Adrenal gland (tissue), 9 donors: ENCODE measurements at regions not wholly inside any gene's neighbourhood (a gene's known extent, or its start where the extent isn't known, plus 50 kb on each side); places are given as distances from the start of the nearest gene placed in this dataset.

Experiments
- DNase-seq, 7 donors: peaks; one replicate each; pipeline ENCODE4 v3.0.0-alpha.2; 2019 to 2020
- H3K27ac ChIP-seq, 5 donors: fragments of 200-600 bp; sonication (generic) in 4 of 5; 1 replicate in 3 of 5; 2 replicates in 2 of 5; pipeline versions ENCODE4 v1.5.1 to v1.8.0; 2016 to 2020; ENCODE audit warnings: mild to moderate bottlenecking in 1 of 5
- H3K27me3 ChIP-seq: fragments of 200-600 bp; 2 replicates; pipeline ENCODE4 v1.8.0; 2021
- H3K36me3 ChIP-seq, 2 donors: fragments of 200-600 bp; replicated peaks in 1 of 2; 1 replicate in 1 of 2; 2 replicates in 1 of 2; pipeline versions ENCODE4 v1.5.1 to v1.8.0; 2018 to 2022
- H3K4me1 ChIP-seq, 2 donors: fragments of 200-600 bp; replicated peaks in 1 of 2; 1 replicate in 1 of 2; 2 replicates in 1 of 2; pipeline versions ENCODE4 v1.5.1 to v1.8.0; 2018 to 2021
- H3K4me3 ChIP-seq, 4 donors: fragments of 200-600 bp; sonication (generic) in 3 of 4; one replicate each; pipeline ENCODE4 v1.5.1; 2016 to 2018
- H3K9me3 ChIP-seq, 3 donors: fragments of 200-600 bp; sonication (generic) in 1 of 3; replicated peaks in 1 of 3; 1 replicate in 2 of 3; 2 replicates in 1 of 3; pipeline versions ENCODE4 v1.5.1 to v1.8.0; 2016 to 2021
- CTCF ChIP-seq, 6 experiments: fragments of 450-650 bp in 4 of 6; fragments of 200-600 bp in 2 of 6; sonication (generic) in 1 of 6; IDR thresholded peaks; 1 replicate in 5 of 6; 2 replicates in 1 of 6; pipeline versions ENCODE4 v1.5.1 to v1.8.0; 2016 to 2021; ENCODE audit warnings: antibody characterized with exemption in 6 of 6, mild to moderate bottlenecking in 2 of 6, moderate library complexity in 1 of 6
- POLR2A ChIP-seq, 2 donors: fragments of 450-650 bp; IDR thresholded peaks; one replicate each; pipeline ENCODE4 v1.6.1; 2017; ENCODE audit warnings: antibody characterized with exemption in 2 of 2, mild to moderate bottlenecking in 2 of 2, moderate library complexity in 1 of 2
- WGBS, 4 donors: extraction: QIAGEN DNeasy Blood & Tissue Kit in 2 of 4; methylation state at CpG; one replicate each; pipeline versions ENCODE4 v1.1.5 to v1.1.7; 2013 to 2017; 5-methylcytosine and 5-hydroxymethylcytosine counted together
- intact Hi-C, 2 donors: fragments of 100-400 bp; cut with DNase I; formaldehyde crosslinking; loops; one replicate each; pipeline versions ENCODE4 v1.14.1 to v1.15.0; 2022 to 2023
- donor health status: healthy with polysubstance abuse.
- donor health status: Bipolar disorder and iron deficiency.
- donor health status: DM: yes; HTN: yes; CAD: no.
- donor health status: DM: no; HTN: no; CAD: no.
- donor health status: DM: no; HTN: no; CAD: no.

- DNase-seq: no peak
Measured at GRCh38 chr18:66825347-66825746, 221.5 kb upstream of the CDH19 start.

GRCh38 chr18:66819235-66819634 lies 215.3 kb upstream of the CDH19 start:
- Histone ChIP-seq H3K9me3 (no peaks in the 10 kb centered on the region), H3K27ac (no peak overlapping the region), H3K27me3 (no peaks in the 10 kb centered on the region), H3K36me3 (no peaks in the 10 kb centered on the region), H3K4me3 (no peak overlapping the region), H3K4me1 (no peaks in the 10 kb centered on the region)
- TF ChIP-seq POLR2A (IDR thresholded peaks at IDR 0.05): no peak
- TF ChIP-seq CTCF (IDR thresholded peaks at IDR 0.05): no peak
- WGBS, 4 donors: 85 to 94% (median 88%) methylated on average over 1 of the region's 1 CpG
- DNase-seq: no peak
- intact Hi-C loops: no loop called here

More at GRCh38 chr18:66825347-66825746, 221.5 kb upstream of the CDH19 start:
- H3K4me1 ChIP-seq: no peaks in the 10 kb centered on the region
- H3K36me3 ChIP-seq: no peaks in the 10 kb centered on the region
- H3K9me3 ChIP-seq: no peaks in the 10 kb centered on the region
- TF ChIP-seq CTCF (IDR thresholded peaks at IDR 0.05) (no peak), POLR2A (IDR thresholded peaks at IDR 0.05) (no peak)
- H3K27ac ChIP-seq: no peak overlapping the region
- H3K27me3 ChIP-seq: no peaks in the 10 kb centered on the region
- no peak overlapping the region for H3K4me3 ChIP-seq
- 82 to 87% (median 84%) methylated on average over 3 of the region's 3 CpGs for WGBS, 4 donors
- intact Hi-C loops: no loop called here

DNA sequence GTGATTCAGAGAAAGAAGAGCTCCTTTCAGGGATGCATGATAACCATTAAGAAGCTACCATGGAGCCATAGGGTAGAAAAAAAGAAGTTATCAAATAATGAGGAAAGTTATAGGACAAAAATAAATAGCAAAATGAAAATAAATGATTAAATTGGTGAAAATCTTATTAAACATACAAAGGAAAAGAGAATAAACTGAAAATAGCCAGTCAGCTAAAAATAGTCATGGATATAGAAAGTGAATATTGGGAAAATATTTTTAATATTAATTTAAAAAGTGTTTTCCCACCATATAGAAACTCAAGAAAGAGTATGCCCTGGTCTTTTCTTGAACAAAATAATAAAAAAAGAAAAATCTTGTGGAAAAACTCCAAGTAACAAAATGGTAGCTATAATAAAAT lies 209.2 kb upstream of the CDH19 start:
- Histone ChIP-seq H3K27me3 (no peaks in the 10 kb centered on the region), H3K36me3 (no peaks in the 10 kb centered on the region), H3K4me1 (no peaks in the 10 kb centered on the region), H3K4me3 (no peak overlapping the region), H3K9me3 (no peaks in the 10 kb centered on the region), H3K27ac (no peak overlapping the region)
- TF ChIP-seq POLR2A (IDR thresholded peaks at IDR 0.05): no peak
- TF ChIP-seq CTCF (IDR thresholded peaks at IDR 0.05): no peak
- intact Hi-C loops: no loop called here
- no peak for DNase-seq

GRCh38 chr18:66795051-66795450 lies 191.2 kb upstream of the CDH19 start:
- H3K9me3 ChIP-seq: no peaks in the 10 kb centered on the region
- intact Hi-C loops: no loop called here
- H3K4me1 ChIP-seq: no peaks in the 10 kb centered on the region
- WGBS, 4 donors: 56 to 61% (median 59%) methylated on average over 3 of the region's 3 CpGs
- no peaks in the 10 kb centered on the region for H3K27me3 ChIP-seq
- DNase-seq: no peak
- no peak overlapping the region for H3K4me3 ChIP-seq
- TF ChIP-seq POLR2A (IDR thresholded peaks at IDR 0.05) (no peak), CTCF (IDR thresholded peaks at IDR 0.05) (no peak)
- H3K36me3 ChIP-seq: no peaks in the 10 kb centered on the region
- no peak overlapping the region for H3K27ac ChIP-seq
